ENCODE measurements at regions not wholly inside any gene's neighbourhood (a gene's known extent, or its start where the extent isn't known, plus 50 kb on each side); places are given as distances from the start of the nearest gene placed in this dataset.

- no peak for TF ChIP-seq ZNF274 (IDR thresholded peaks at IDR 0.05; ENCODE audit: borderline replicate concordance, extremely low read depth, low read length)
- no peak for TF ChIP-seq SIRT6 (IDR thresholded peaks at IDR 0.05; ENCODE audit: low read length)
- no peak for TF ChIP-seq EP300 (IDR thresholded peaks at IDR 0.05; ENCODE audit: borderline replicate concordance in 1 of 2, low read depth in 2 of 2, low read length in 2 of 2)
- TF ChIP-seq KDM5A (IDR thresholded peaks at IDR 0.05; ENCODE audit: low read length): no peak
- TF ChIP-seq RAD21 (IDR thresholded peaks at IDR 0.05 in 1 of 2, conservative IDR thresholded peaks at IDR 0.05 in 1 of 2; ENCODE audit: low read depth in 2 of 2, low read length in 2 of 2): no peak
- TF ChIP-seq RFX5 (IDR thresholded peaks at IDR 0.05; ENCODE audit: borderline replicate concordance, low read depth, low read length): no peak
- TF ChIP-seq CTCF (IDR thresholded peaks at IDR 0.05; ENCODE audit: control extremely low read depth in 1 of 3, insufficient read depth in 1 of 3, low read depth in 1 of 3, low read length in 3 of 3): no peak
- TF ChIP-seq POLR2AphosphoS5 (IDR thresholded peaks at IDR 0.05; ENCODE audit: low read depth, low read length): no peak
- TF ChIP-seq CBX5 (IDR thresholded peaks at IDR 0.05; ENCODE audit: low read depth, low read length): no peak
- no peak for TF ChIP-seq TEAD4 (IDR thresholded peaks at IDR 0.05; ENCODE audit: low read depth, low read length)
- no peak for TF ChIP-seq JUND (IDR thresholded peaks at IDR 0.05; ENCODE audit: low read length)
- no peak for TF ChIP-seq SRF (IDR thresholded peaks at IDR 0.05; ENCODE audit: low read depth, low read length)
Measured at GRCh38 chr5:27458287-27458686, 419.9 kb upstream of the CDH9 start.

Data from H1 (cell line).